ENCODE measurements at regions not wholly inside any gene's neighbourhood (a gene's known extent, or its start where the extent isn't known, plus 50 kb on each side); places are given as distances from the start of the nearest gene placed in this dataset.

DNA sequence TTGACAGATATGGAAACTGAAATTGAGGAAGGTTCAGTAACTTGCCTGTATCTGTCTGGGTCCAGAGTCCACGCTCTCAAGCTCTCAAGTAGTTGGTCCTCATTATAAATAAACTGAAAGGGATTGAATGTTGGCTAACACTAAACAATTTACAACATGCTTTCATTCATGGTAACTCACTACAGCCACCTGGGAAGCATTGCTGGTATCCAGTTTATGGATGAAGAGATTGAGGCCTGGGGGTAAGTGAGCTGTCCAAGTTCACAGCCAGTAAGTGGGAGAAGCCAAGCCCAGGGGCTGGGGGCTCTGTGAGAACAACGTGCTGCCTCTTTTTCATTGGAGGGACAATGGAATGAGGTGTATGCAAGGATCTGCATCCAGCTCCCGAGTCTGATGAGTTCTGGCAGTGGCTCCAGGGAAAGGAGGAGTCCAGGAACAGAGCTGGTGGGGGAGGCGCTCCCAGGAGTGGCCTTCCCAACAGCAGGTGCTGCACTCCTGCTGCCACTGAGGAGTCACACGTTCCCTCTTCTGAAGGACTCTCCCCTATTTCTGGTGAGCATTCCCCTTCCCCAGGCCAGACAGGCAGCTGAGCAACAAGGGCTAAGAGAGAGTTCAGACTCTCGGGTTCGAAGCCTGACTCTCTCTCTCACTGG is 175.8 kb downstream of the CSNK2A3 start:
- DNase-seq (ENCODE audit: low read depth) = no peak

- no peak for DNase-seq (ENCODE audit: low read depth)
Measured at GRCh38 chr11:11173316-11174025, 179.6 kb downstream of the CSNK2A3 start.

DNA sequence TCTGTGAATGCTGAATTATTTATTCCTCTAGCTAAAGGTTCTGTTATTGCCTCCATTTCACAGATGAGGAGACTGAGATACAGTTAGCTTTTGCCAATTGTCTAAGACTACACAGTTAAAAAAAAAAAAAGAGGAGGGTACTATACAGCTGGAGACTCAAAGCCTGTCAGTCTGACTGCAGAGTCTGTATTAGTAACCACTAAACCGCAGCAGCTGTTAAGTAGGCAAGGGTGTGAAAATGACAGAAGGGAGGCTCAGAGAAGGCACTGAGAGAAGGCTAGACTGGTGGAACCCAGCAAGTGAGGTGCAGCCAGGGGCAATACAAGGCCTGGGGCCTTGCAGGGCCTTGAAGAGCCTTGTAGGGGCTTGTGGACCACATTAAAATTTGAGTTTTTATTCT is 181.2 kb downstream of the CSNK2A3 start:
- DNase-seq (ENCODE audit: low read depth) = peak; percentile 20

GRCh38 chr11:11171285-11171684 is 181.8 kb downstream of the CSNK2A3 start:
- no peak for DNase-seq (ENCODE audit: low read depth)

DNA sequence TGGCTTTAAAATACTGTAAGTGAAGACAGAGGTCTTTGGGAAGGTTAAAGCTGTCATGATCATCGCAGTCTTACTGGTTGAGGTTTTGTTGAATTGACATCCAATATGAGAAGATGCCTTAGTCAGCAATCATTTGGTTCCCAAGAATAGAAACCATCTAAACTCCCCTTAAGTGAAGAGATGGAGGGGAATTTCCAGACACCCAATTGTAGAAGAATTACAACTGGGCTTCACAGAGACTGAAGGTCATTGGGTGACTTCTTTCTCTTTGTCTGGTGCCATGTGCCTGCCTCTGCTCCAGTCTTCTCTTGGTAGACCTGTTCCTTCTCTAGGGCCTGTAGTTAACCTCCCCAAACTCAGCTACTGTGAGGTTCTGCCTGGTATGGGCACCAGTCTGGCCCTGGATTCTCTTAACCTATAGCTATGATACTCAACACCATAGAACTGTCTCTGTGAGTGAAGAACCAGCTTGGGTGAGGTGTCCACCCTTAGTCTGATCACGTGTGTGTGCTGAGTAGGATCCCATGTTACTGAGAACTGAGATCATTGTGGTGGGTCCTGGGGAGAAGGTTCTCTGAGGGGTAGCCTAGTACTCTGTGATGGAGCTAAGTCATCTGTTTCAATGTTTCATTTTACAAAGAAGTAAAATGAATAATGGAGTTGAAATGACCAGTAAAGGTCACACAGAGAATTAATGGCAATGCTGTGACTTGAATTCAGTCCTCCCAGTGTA is 182.5 kb downstream of the CSNK2A3 start:
- no peak for DNase-seq (ENCODE audit: low read depth)

DNA sequence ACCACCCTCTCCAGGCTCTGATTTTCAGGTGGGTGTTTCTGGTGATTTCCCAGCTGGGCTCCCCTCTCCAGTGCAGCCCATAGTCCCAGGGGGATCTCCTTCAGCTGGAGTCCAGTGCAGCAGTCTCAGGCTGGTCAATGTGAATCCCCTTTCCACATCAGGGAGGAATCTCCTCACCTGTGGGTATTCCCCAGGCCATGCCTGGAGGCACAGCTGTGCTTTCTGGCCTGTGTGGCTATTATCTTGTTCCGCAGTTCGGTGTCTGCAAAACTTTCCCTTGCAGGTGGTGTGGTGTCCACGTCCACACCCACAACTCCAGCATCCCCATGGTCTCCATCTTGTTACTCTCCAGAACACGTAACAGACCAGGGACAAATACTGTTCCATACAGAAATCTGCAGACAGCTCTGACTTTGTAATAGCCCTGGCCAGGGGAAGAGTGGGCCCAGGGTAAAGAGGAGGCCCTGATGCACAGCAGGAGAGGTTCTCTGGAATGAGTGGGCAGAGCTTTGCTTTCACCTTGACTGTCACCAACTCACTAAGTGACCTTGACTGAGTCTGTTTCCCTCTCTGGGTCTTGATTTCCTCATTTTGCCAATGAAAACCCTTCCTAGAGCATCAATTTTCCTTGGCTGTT is 183.2 kb downstream of the CSNK2A3 start:
- DNase-seq (ENCODE audit: low read depth) = no peak

- DNase-seq (ENCODE audit: low read depth) = no peak
Measured at GRCh38 chr11:11167806-11168205, 185.2 kb downstream of the CSNK2A3 start.

- no peak for DNase-seq (ENCODE audit: low read depth)
Measured at GRCh38 chr11:11164334-11164690, 188.7 kb downstream of the CSNK2A3 start.

GRCh38 chr11:11163669-11164333 is 189.2 kb downstream of the CSNK2A3 start:
- DNase-seq (ENCODE audit: low read depth) = no peak

DNA sequence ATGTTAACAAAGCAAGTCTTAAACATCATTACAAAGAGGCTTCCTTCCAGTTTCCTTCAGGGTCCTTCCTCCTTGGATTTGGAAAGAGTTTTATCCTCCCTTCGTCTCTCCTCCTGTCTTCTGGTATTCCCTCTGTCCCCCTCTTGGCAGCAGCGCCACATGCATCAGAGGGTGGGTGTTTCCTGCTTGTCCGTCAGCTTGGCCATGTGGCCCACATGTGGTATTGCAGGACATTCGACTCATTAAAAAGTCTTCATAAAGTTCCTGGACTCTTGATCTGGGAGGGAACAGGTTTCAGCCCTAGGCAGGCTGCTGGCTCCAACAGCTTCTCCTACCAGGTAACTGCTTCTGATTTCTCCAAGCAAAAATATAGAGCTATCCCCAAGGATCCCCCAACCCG is 189.8 kb downstream of the CSNK2A3 start:
- DNase-seq (ENCODE audit: low read depth) = no peak

DNA sequence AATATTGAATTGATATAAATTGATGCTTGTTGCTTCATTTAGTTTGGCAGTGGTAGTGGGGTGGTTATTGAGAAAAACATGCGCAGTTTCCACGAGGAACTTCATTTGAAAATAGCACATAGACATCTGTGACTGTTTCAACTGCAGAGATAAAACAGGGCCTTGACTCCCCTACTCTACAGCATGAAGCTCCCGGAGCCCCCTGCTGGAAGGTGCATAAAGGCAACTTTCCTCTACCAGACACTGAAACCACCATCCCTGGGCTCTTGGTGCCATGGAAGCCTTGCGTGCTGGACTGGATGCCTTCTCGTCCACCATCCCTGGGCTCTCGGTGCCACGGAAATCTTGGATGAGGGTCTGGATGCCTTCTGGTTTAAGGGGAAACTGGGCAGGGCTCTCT is 195.9 kb downstream of the CSNK2A3 start:
- DNase-seq (ENCODE audit: low read depth) = peak; percentile 59

GRCh38 chr11:11155962-11156815 is 196.9 kb downstream of the CSNK2A3 start:
- DNase-seq (ENCODE audit: low read depth) = peak; percentile 39

DNA sequence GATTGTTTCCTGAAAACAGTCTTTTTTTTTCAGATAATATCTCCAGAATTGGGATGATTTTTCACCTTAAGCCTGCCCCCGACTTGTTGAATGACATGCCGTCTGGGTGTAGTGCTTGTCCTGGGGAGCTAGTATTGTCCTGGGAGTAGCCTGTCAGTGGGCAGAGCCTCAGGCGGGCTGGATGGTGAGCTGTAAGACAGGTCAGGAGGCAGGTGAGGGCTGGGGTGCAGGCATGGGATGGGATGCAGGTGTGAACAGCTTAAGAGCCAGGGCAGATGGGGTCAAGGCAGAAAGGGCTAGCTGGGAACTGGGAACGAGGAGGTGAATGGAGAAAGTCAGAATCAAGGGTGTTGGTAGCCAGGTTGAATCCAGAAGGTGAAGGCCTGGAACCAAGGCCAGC is 200.2 kb downstream of the CSNK2A3 start:
- DNase-seq (ENCODE audit: low read depth) = no peak

DNA sequence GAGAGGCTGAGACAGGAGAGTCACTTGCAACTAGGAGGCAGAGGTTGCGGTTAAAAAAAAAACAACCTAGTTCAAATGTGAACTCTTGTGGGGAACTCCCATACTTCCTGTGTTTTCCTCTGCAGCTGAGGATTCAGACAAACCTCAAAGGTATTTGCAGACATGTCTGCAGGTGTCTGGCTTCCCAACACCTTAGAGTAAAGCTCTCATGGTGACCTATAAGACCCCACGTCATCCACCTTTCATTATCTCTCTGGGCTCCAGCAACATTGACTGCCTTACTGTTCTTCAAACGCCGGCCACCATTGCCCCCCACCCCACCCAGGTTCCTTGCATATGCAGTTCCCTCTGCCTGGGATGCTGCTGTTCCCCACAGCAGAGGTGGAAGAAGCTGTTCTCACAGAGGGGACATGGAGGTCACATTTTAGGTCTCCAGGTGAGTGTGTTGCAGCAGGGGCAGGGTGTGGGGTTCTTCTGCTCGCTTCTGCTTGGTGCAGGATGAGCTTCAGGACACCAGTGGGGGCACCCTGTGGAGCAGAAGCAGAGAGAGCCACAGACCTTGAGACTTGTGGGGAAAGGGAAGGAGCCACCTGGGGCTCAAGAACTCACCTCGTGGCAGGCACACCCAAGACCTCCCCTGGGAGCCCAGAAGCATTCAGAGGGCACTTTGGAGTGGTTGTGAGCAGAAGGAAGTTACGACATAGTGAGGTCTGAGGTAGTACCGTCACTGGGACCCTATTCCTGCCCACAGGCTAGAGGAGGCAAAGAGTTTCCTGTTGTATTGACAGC is 203.2 kb downstream of the CSNK2A3 start:
- peak; percentile 50 for DNase-seq (ENCODE audit: low read depth)

- no peak for DNase-seq (ENCODE audit: low read depth)
Measured at GRCh38 chr11:11148596-11148995, 204.5 kb downstream of the CSNK2A3 start.

DNA sequence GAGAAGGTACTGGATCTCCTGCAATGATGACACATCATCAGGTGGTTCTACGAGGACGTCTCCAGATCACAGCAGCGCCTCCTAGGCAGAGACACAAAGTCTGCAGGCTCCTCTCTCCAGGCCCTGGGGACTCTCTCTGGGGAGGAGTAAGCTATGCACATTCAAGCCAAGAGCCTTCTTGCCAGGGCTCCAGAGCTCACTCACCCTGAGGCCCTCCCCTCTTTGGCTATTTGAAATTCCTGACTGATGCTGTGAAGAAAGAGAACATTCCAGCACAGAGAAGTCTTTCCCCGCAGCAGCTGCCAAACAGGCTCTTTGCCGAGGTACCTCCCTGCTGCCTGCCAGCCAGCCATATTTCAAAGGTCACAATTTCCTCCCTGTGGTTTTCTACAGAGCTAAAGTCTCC is 204.9 kb downstream of the CSNK2A3 start:
- no peak for DNase-seq (ENCODE audit: low read depth)

DNA sequence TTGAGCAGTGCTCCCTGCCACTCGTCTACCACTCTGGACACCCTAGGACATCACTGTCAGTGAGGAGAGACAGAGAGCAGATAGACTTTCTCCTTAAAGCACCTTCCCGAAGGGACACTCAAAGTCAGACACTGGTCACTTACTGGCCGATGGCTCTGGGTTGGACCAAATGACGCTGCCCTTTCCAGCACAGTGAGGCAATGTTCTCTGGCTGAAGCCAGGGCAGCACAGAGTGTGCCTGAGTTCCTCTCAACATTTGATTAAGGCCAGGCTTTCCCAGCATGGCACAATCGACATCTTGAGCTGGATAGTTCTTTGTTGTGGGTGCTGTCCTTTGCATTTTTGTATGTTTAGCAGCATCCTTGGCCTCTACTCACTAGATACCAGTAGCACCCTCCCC is 206.2 kb downstream of the CSNK2A3 start:
- DNase-seq (ENCODE audit: low read depth) = no peak

- no peak for DNase-seq (ENCODE audit: low read depth)
Measured at GRCh38 chr11:11143849-11144248, 209.2 kb downstream of the CSNK2A3 start.

DNA sequence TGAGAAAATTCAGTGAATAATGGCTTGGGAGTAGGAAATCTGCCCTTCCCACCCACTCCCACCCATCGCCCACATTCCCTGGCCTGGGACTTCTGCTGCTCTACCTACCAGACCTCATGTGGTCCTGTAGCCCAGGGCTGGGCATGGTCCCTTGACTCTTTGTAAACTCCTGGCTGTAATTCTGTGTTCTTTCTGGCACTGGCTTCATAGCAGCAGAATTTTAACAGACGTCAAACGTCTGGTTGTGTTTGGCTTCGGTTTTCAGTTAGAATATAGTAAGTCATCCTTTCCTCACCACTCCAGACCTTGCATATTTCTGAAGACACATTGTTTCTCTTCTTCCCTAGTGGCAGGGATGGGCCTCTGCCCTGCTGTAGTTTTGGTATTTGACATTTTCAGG is 210.6 kb downstream of the CSNK2A3 start:
- DNase-seq (ENCODE audit: low read depth) = no peak

DNA sequence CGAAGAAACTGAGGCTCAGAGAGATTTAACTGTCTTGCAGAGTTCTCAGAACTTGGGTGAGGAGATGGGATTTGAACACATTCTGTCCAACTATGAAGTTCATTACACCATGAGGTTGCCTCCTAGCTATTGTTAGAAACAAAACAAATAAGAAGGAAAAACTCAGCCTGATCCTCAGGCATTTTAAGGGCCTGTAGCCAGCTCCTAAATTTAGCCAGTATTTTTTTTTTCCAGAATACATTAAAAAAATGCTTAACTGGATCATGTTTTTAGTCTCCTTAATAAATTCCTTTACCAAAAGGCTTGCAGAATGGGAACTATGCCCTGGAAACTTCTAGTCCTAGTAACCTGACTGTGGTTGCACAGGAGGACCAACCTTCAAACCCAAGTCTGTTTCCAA is 212.0 kb downstream of the CSNK2A3 start:
- no peak for DNase-seq (ENCODE audit: low read depth)
